Vagina (tissue), 2 donors: ENCODE measurements at regions not wholly inside any gene's neighbourhood (a gene's known extent, or its start where the extent isn't known, plus 50 kb on each side); places are given as distances from the start of the nearest gene placed in this dataset.

Experiments
- POLR2A ChIP-seq, 2 donors: fragments of 450-650 bp; IDR thresholded peaks; one replicate each; pipeline ENCODE4 v1.6.1; 2017; ENCODE audit warnings: antibody characterized with exemption in 2 of 2, mild to moderate bottlenecking in 2 of 2, moderate library complexity in 2 of 2
- TF ChIP-seq, protein P1 (sequence below), 3 experiments: fragments of 450-650 bp in 2 of 3; fragments of 200-600 bp in 1 of 3; sonication (generic) in 1 of 3; IDR thresholded peaks; one replicate each; pipeline ENCODE4 v1.5.1; 2017 to 2019; ENCODE audit warnings: antibody characterized with exemption in 3 of 3, mild to moderate bottlenecking in 2 of 3, moderate library complexity in 2 of 3

DNA sequence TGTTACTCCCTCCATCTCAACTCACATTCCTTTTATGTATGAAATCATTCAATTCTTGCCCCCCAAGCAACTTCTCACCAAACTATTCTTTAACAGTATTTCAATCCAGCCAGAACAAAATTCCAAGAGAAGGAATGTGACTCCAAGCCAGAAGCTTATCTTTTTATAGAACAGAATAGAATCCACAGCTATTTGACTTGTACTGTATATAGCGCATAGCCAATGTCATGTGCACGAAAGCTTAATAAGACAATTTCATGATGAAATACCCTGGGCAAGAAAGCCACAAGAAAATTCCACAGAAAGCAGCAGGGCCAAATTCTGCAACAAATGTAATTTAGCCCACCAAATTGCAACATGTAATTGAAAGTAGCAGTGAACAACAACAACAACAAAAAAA lies 127.6 kb upstream of the UBE2E2 start:
- TF ChIP-seq, protein P1, sequence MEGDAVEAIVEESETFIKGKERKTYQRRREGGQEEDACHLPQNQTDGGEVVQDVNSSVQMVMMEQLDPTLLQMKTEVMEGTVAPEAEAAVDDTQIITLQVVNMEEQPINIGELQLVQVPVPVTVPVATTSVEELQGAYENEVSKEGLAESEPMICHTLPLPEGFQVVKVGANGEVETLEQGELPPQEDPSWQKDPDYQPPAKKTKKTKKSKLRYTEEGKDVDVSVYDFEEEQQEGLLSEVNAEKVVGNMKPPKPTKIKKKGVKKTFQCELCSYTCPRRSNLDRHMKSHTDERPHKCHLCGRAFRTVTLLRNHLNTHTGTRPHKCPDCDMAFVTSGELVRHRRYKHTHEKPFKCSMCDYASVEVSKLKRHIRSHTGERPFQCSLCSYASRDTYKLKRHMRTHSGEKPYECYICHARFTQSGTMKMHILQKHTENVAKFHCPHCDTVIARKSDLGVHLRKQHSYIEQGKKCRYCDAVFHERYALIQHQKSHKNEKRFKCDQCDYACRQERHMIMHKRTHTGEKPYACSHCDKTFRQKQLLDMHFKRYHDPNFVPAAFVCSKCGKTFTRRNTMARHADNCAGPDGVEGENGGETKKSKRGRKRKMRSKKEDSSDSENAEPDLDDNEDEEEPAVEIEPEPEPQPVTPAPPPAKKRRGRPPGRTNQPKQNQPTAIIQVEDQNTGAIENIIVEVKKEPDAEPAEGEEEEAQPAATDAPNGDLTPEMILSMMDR (IDR thresholded peaks at IDR 0.05): no peak
- no peak for TF ChIP-seq POLR2A (IDR thresholded peaks at IDR 0.05)
